H9 (cell line): ENCODE measurements at regions not wholly inside any gene's neighbourhood (a gene's known extent, or its start where the extent isn't known, plus 50 kb on each side); places are given as distances from the start of the nearest gene placed in this dataset.

Source experiments
- DNase-seq: peaks from one replicate; pipeline ENCODE4 v3.0.0-alpha.2; 2017
- H2AFZ ChIP-seq: one replicate; pipeline ENCODE4 v1.6.1; 2013; ENCODE audit warnings: mild to moderate bottlenecking, low read length, control low read depth, moderate library complexity
- H2AK5ac ChIP-seq: 2 replicates; pipeline ENCODE4 v1.6.1; 2013; ENCODE audit warnings: low read length, control low read depth, mixed read lengths; ENCODE audit not compliant: insufficient read length
- H2BK120ac ChIP-seq: one replicate; pipeline ENCODE4 v1.6.1; 2013; ENCODE audit warnings: low read depth, mild to moderate bottlenecking, low read length, control low read depth, inconsistent platforms; ENCODE audit not compliant: poor library complexity, severe bottlenecking
- H2BK12ac ChIP-seq: 2 replicates; pipeline ENCODE4 v1.6.1; 2013; ENCODE audit warnings: low read length, control low read depth, mixed read lengths, low read depth; ENCODE audit not compliant: insufficient read length
- H2BK15ac ChIP-seq: 2 replicates; pipeline ENCODE4 v1.6.1; 2013; ENCODE audit warnings: low read depth, low read length, control low read depth
- H2BK20ac ChIP-seq: one replicate; pipeline ENCODE4 v1.6.1; 2013; ENCODE audit warnings: low read depth, mild to moderate bottlenecking, low read length, control low read depth, inconsistent platforms; ENCODE audit not compliant: poor library complexity, severe bottlenecking
- H2BK5ac ChIP-seq: 2 replicates; pipeline ENCODE4 v1.6.1; 2013; ENCODE audit warnings: low read length, control low read depth, mixed read lengths; ENCODE audit not compliant: insufficient read length
- H3K14ac ChIP-seq: 2 replicates; pipeline ENCODE4 v1.6.1; 2013; ENCODE audit warnings: low read length, control low read depth; ENCODE audit not compliant: insufficient read depth
- H3K18ac ChIP-seq: 2 replicates; pipeline ENCODE4 v1.6.1; 2013; ENCODE audit warnings: low read depth, mild to moderate bottlenecking, mixed read lengths, low read length, control low read depth; ENCODE audit not compliant: insufficient read length
- H3K23ac ChIP-seq: 2 replicates; pipeline ENCODE4 v1.6.1; 2013; ENCODE audit warnings: low read length, control low read depth, mixed read lengths, low read depth; ENCODE audit not compliant: insufficient read length
- H3K23me2 ChIP-seq: 2 replicates; pipeline ENCODE4 v1.6.1; 2013; ENCODE audit warnings: low read depth, mild to moderate bottlenecking, mixed read lengths, low read length, control low read depth; ENCODE audit not compliant: insufficient read length, poor library complexity, severe bottlenecking
- H3K27ac ChIP-seq: 2 replicates; pipeline ENCODE4 v1.5.1; 2013; ENCODE audit warnings: low read length, control low read depth, mixed read lengths, low read depth; ENCODE audit not compliant: insufficient read length
- H3K27me3 ChIP-seq: 2 replicates; pipeline ENCODE4 v1.6.1; 2013; ENCODE audit warnings: low read length, control low read depth, inconsistent platforms; ENCODE audit not compliant: insufficient read depth
- H3K4ac ChIP-seq: 2 replicates; pipeline ENCODE4 v1.6.1; 2013; ENCODE audit warnings: low read depth, mild to moderate bottlenecking, control low read depth, inconsistent platforms, low read length, moderate library complexity
- H3K4me1 ChIP-seq: 2 replicates; pipeline ENCODE4 v1.6.1; 2013; ENCODE audit warnings: low read length, control low read depth, inconsistent platforms; ENCODE audit not compliant: insufficient read depth
- H3K4me2 ChIP-seq: 2 replicates; pipeline ENCODE4 v1.6.1; 2013; ENCODE audit warnings: low read length, control low read depth, mixed read lengths; ENCODE audit not compliant: insufficient read length, insufficient read depth
- H3K56ac ChIP-seq: 2 replicates; pipeline ENCODE4 v1.6.1; 2013; ENCODE audit warnings: low read depth, mild to moderate bottlenecking, mixed read lengths, low read length, control low read depth; ENCODE audit not compliant: insufficient read length
- H3K79me1 ChIP-seq: 2 replicates; pipeline ENCODE4 v1.6.1; 2013; ENCODE audit warnings: low read depth, mild to moderate bottlenecking, moderate library complexity, low read length, control low read depth, inconsistent platforms; ENCODE audit not compliant: insufficient read depth, poor library complexity, severe bottlenecking
- H3K79me2 ChIP-seq: 2 replicates; pipeline ENCODE4 v1.6.1; 2013; ENCODE audit warnings: low read length, control low read depth, inconsistent platforms; ENCODE audit not compliant: insufficient read depth
- H3K9ac ChIP-seq: 2 replicates; pipeline ENCODE4 v1.6.1; 2013; ENCODE audit warnings: low read length, control low read depth, mixed read lengths; ENCODE audit not compliant: insufficient read length; ENCODE audit errors: extremely low read depth
- H3K9me3 ChIP-seq: one replicate; pipeline ENCODE4 v1.6.1; 2013; ENCODE audit warnings: low read depth, low read length, inconsistent platforms; ENCODE audit not compliant: control insufficient read depth
- H3T11ph ChIP-seq: one replicate; pipeline ENCODE4 v1.6.1; 2013; ENCODE audit warnings: mild to moderate bottlenecking, low read length, control low read depth, inconsistent platforms
- H4K20me1 ChIP-seq: one replicate; pipeline ENCODE4 v1.6.1; 2013; ENCODE audit not compliant: control insufficient read depth, insufficient read length, insufficient read depth
- H4K5ac ChIP-seq: 2 replicates; pipeline ENCODE4 v1.6.1; 2013; ENCODE audit warnings: low read depth, mild to moderate bottlenecking, mixed read lengths, low read length, control low read depth; ENCODE audit not compliant: insufficient read length
- H4K8ac ChIP-seq: replicated peaks from 2 replicates; pipeline ENCODE4 v1.6.1; 2013; ENCODE audit warnings: low read length, control low read depth, mixed read lengths, low read depth; ENCODE audit not compliant: insufficient read length
- H4K91ac ChIP-seq: 2 replicates; pipeline ENCODE4 v1.6.1; 2013; ENCODE audit warnings: low read depth, mild to moderate bottlenecking, moderate library complexity, mixed read lengths, low read length, control low read depth; ENCODE audit not compliant: insufficient read length
- H3K27ac Mint-ChIP-seq, 3 experiments: 2 replicates in 2 of 3; 3 replicates in 1 of 3; pipeline ENCODE4 v1.8.0; 2020 to 2021; ENCODE audit warnings: mixed read lengths in 3 of 3, mild to moderate bottlenecking in 1 of 3, moderate library complexity in 1 of 3
- H3K27me3 Mint-ChIP-seq: 2 replicates; pipeline ENCODE4 v1.8.0; 2021; ENCODE audit warnings: low read depth, mild to moderate bottlenecking, moderate library complexity, mixed read lengths
- H3K36me3 Mint-ChIP-seq, 3 experiments: 2 replicates in 2 of 3; 3 replicates in 1 of 3; pipeline ENCODE4 v1.8.0; 2020 to 2021; ENCODE audit warnings: low read depth in 3 of 3, mixed read lengths in 3 of 3; ENCODE audit not compliant: insufficient read depth in 1 of 3
- H3K4me1 Mint-ChIP-seq, 2 experiments: 2 replicates each; pipeline ENCODE4 v1.8.0; 2020; ENCODE audit warnings: mixed read lengths in 2 of 2
- H3K4me3 Mint-ChIP-seq, 2 experiments: 2 replicates in 1 of 2; 3 replicates in 1 of 2; pipeline ENCODE4 v1.8.0; 2020 to 2021; ENCODE audit warnings: mild to moderate bottlenecking in 2 of 2, mixed read lengths in 2 of 2, moderate library complexity in 1 of 2
- H3K9me3 Mint-ChIP-seq, 2 experiments: 2 replicates in 1 of 2; 3 replicates in 1 of 2; pipeline ENCODE4 v1.8.0; 2020; ENCODE audit warnings: mild to moderate bottlenecking in 2 of 2, mixed read lengths in 2 of 2, moderate library complexity in 1 of 2
- WGBS: extraction: QIAGEN DNeasy Blood & Tissue Kit; methylation state at CpG from one replicate; pipeline ENCODE4 v1.1.7; 2013; ENCODE audit warnings: missing lambda C conversion rate, low lambda C conversion rate, mixed read lengths; ENCODE audit not compliant: insufficient read length; ENCODE audit errors: extremely low coverage; 5-methylcytosine and 5-hydroxymethylcytosine counted together
- TF ChIP-seq, protein P1 (sequence below): fragments of 200-600 bp; sonication (generic); conservative IDR thresholded peaks from 3 replicates; pipeline ENCODE4 v1.8.0; 2021; ENCODE audit warnings: antibody characterized with exemption, mild to moderate bottlenecking

DNA sequence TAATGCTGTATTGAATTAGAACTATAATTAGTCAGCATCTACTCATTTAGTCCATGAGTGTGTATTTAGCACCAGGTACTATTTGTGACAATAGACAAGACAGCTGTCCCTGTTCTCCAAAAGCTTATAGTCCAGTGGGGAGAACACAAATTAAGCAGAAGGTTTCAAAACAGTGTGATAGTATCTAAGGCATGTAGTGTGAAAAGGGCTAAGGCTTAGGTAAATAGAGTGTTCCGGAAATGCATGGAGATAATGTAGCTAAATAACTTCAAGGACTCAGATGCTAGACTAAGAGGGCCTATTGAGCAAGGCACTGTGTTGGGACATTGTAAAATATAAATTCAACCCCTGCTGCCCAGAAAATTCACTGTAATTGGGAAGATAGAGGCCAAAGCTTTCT, 144.1 kb upstream of the MIR17HG start:
- H2BK120ac ChIP-seq, result no peak overlapping the region
- no peak overlapping the region for H3K23ac ChIP-seq
- Mint-ChIP-seq H3K4me1 (peaks cover 12 to 13% of the 10 kb centered on the region in 2 experiments), H3K36me3 (no peaks in the 10 kb centered on the region), H3K27ac (peak overlapping the region in 2 of 3 experiments; percentile 35 to 60; a peak in 2 of 7 replicates), H3K9me3 (no peaks in the 10 kb centered on the region), H3K27me3 (no peaks in the 10 kb centered on the region), H3K4me3 (no peak overlapping the region)
- no peak overlapping the region for H2AK5ac ChIP-seq
- no peaks in the 10 kb centered on the region for H3K23me2 ChIP-seq
- H3K4me1 ChIP-seq, result peaks cover 10% of the 10 kb centered on the region
- H4K5ac ChIP-seq, result no peak overlapping the region
- no peaks in the 10 kb centered on the region for H4K20me1 ChIP-seq
- no peak overlapping the region for H3K18ac ChIP-seq
- no peak overlapping the region for H2BK5ac ChIP-seq
- no peak overlapping the region for H2BK20ac ChIP-seq
- no peaks in the 10 kb centered on the region for H3K9me3 ChIP-seq
- H3K14ac ChIP-seq, result no peak overlapping the region
- TF ChIP-seq, protein P1, sequence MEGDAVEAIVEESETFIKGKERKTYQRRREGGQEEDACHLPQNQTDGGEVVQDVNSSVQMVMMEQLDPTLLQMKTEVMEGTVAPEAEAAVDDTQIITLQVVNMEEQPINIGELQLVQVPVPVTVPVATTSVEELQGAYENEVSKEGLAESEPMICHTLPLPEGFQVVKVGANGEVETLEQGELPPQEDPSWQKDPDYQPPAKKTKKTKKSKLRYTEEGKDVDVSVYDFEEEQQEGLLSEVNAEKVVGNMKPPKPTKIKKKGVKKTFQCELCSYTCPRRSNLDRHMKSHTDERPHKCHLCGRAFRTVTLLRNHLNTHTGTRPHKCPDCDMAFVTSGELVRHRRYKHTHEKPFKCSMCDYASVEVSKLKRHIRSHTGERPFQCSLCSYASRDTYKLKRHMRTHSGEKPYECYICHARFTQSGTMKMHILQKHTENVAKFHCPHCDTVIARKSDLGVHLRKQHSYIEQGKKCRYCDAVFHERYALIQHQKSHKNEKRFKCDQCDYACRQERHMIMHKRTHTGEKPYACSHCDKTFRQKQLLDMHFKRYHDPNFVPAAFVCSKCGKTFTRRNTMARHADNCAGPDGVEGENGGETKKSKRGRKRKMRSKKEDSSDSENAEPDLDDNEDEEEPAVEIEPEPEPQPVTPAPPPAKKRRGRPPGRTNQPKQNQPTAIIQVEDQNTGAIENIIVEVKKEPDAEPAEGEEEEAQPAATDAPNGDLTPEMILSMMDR, result no peak
- H3K79me2 ChIP-seq, result no peaks in the 10 kb centered on the region
- DNase-seq, result no peak
- no peak overlapping the region for H2AFZ ChIP-seq
- no peak overlapping the region for H3K4ac ChIP-seq
- no peak overlapping the region for H3K4me2 ChIP-seq
- no peak overlapping the region for H4K91ac ChIP-seq
- no peak overlapping the region for H3T11ph ChIP-seq
- H3K79me1 ChIP-seq, result no peaks in the 10 kb centered on the region
- WGBS, result no CpG with 5 or more reads among the region's 1 CpG
- H3K27ac ChIP-seq, result no peak overlapping the region
- H2BK12ac ChIP-seq, result no peak overlapping the region
- no peak overlapping the region for H3K56ac ChIP-seq
- no peak overlapping the region for H3K9ac ChIP-seq
- no peaks in the 10 kb centered on the region for H3K27me3 ChIP-seq
- H2BK15ac ChIP-seq, result no peak overlapping the region
- H4K8ac ChIP-seq, result no peak overlapping the region
